Ishikawa (cell line): ENCODE measurements at regions not wholly inside any gene's neighbourhood (a gene's known extent, or its start where the extent isn't known, plus 50 kb on each side); places are given as distances from the start of the nearest gene placed in this dataset.

Experiments used
- CEBPB ChIP-seq: IDR thresholded peaks from 2 replicates; pipeline ENCODE4 v1.6.1; 2012
- CREB1 ChIP-seq: IDR thresholded peaks from 2 replicates; pipeline ENCODE4 v1.6.1; 2012; ENCODE audit warnings: low read depth
- EGR1 ChIP-seq: IDR thresholded peaks from 2 replicates; pipeline ENCODE4 v1.6.1; 2012
- EP300 ChIP-seq: IDR thresholded peaks from 2 replicates; pipeline ENCODE4 v1.6.1; 2012; ENCODE audit warnings: borderline replicate concordance
- FOXM1 ChIP-seq: IDR thresholded peaks from 2 replicates; pipeline ENCODE4 v1.6.1; 2012; ENCODE audit warnings: low read depth, borderline replicate concordance
- MAX ChIP-seq: IDR thresholded peaks from 2 replicates; pipeline ENCODE4 v1.6.1; 2012
- NFIC ChIP-seq: IDR thresholded peaks from 2 replicates; pipeline ENCODE4 v1.6.1; 2012
- RAD21 ChIP-seq: IDR thresholded peaks from 2 replicates; pipeline ENCODE4 v1.6.1; 2012; ENCODE audit warnings: low read depth
- REST ChIP-seq: IDR thresholded peaks from 2 replicates; pipeline ENCODE4 v1.6.1; 2012; ENCODE audit warnings: low read depth, mild to moderate bottlenecking
- TAF1 ChIP-seq: IDR thresholded peaks from 2 replicates; pipeline ENCODE4 v1.6.1; 2012; ENCODE audit warnings: low read depth, mild to moderate bottlenecking
- TCF12 ChIP-seq: IDR thresholded peaks from 2 replicates; pipeline ENCODE4 v1.6.1; 2012; ENCODE audit warnings: low read depth
- TEAD4 ChIP-seq: IDR thresholded peaks from 2 replicates; pipeline ENCODE4 v1.6.1; 2012
- USF1 ChIP-seq: IDR thresholded peaks from 2 replicates; pipeline ENCODE4 v1.6.1; 2012
- YY1 ChIP-seq: IDR thresholded peaks from 2 replicates; pipeline ENCODE4 v1.6.1; 2012; ENCODE audit warnings: low read depth
- ZBTB7A ChIP-seq: IDR thresholded peaks from 2 replicates; pipeline ENCODE4 v1.6.1; 2012; ENCODE audit warnings: low read depth

- TF ChIP-seq REST (no peak), TAF1 (no peak), MAX (no peak), ZBTB7A (no peak), USF1 (no peak), CREB1 (no peak)
These were observed 438.5 kb downstream of the PTPRU start for GRCh38 chr1:29674627-29675326.

GRCh38 chr1:29673669-29674626, 437.6 kb downstream of the PTPRU start:
- TF ChIP-seq USF1, result peak; percentile 39; the same call in 1 of the 2 replicates
- TF ChIP-seq TEAD4, result no peak
- no peak for TF ChIP-seq TCF12
- no peak for TF ChIP-seq CEBPB

GRCh38 chr1:29673228-29673500, 436.8 kb downstream of the PTPRU start:
- TF ChIP-seq YY1, result no peak
- TF ChIP-seq REST, result no peak
- no peak for TF ChIP-seq CREB1
- no peak for TF ChIP-seq USF1
- TF ChIP-seq ZBTB7A, result no peak
- TF ChIP-seq EP300, result no peak
- TF ChIP-seq FOXM1, result no peak
- no peak for TF ChIP-seq NFIC
- TF ChIP-seq TAF1, result no peak
- no peak for TF ChIP-seq TCF12
- no peak for TF ChIP-seq CEBPB

- TF ChIP-seq EGR1, result no peak
- TF ChIP-seq TCF12, result no peak
- no peak for TF ChIP-seq TEAD4
- TF ChIP-seq EP300, result no peak
- TF ChIP-seq USF1, result no peak
- TF ChIP-seq RAD21, result no peak
- TF ChIP-seq CREB1, result no peak
- TF ChIP-seq NFIC, result no peak
- TF ChIP-seq YY1, result no peak
- TF ChIP-seq ZBTB7A, result no peak
- no peak for TF ChIP-seq MAX
- no peak for TF ChIP-seq REST
- no peak for TF ChIP-seq TAF1
- no peak for TF ChIP-seq CEBPB
- no peak for TF ChIP-seq FOXM1
These were observed 436.3 kb downstream of the PTPRU start for GRCh38 chr1:29672416-29673227.
